NCI-H82 treated with DMSO at 0.1 percent for 48 hours (cell line): ENCODE measurements at regions not wholly inside any gene's neighbourhood (a gene's known extent, or its start where the extent isn't known, plus 50 kb on each side); places are given as distances from the start of the nearest gene placed in this dataset.

Experiments used
- DNase-seq: peaks from one replicate; lab custom pipeline; 2025; ENCODE audit not compliant: unreplicated experiment; lab: John Stamatoyannopoulos, UW

GRCh38 chr2:21676041-21676440 lies 552.3 kb downstream of the TDRD15 start:
- no peak for DNase-seq

GRCh38 chr2:21676676-21677075 lies 552.9 kb downstream of the TDRD15 start:
- no peak for DNase-seq

DNA sequence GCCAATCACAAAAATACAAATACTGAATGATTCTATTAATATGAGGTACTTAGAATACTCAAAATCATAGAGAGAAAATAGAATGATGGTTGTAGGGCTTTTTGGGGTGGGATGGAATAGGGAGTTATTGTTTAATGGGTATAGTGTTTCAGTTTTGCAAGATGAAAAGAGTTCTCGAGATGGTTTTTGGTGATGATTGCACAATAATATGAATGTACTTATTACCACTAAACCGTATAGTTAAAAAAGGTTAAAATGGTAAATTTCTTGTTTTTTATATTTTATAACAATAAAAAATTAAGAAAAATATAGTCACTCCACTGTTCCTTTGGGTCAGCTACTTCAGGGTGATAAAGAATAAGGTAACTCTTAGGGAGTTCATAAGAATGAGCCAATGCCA lies 560.1 kb downstream of the TDRD15 start:
- DNase-seq, result no peak

DNA sequence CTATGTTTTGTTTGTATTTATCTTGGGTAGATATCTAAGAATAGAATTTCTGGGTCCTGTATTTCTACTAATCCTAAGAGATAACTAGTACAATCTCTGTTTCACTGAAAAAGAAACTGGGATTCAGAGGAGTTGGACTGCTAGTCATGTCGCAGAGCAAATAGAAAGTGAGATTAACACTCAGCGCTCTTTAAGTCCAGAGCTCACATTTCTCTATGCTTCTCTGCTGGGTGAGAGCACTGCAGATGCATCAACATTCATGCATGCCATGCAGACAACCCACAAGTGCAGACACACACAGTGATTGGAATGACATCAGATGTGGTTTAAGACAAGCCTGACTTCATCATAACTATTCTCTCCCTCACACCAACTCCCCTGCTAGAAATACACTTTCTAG lies 563.8 kb downstream of the TDRD15 start:
- DNase-seq, result no peak

DNA sequence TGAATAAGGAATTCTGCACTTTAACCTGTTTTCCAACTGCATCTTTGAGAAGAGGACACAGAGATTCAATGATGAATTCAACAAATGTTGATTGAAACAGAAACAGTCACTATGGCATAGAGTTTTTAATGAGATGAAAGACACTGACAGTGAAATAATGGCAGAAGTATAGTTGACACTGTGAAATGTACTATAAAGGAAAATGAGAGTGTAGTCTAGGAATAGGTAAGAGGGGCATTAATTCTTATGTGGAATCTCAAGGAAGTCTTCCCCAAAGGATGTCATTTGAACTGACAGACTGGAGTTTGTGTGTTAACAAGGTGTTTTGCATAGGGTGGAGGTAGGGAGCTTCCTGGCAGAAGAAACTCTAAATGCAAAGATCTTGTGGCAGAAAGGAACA lies 566.2 kb downstream of the TDRD15 start:
- no peak for DNase-seq

- DNase-seq, result no peak
Measured at GRCh38 chr2:21693081-21693480, 569.3 kb downstream of the TDRD15 start.

DNA sequence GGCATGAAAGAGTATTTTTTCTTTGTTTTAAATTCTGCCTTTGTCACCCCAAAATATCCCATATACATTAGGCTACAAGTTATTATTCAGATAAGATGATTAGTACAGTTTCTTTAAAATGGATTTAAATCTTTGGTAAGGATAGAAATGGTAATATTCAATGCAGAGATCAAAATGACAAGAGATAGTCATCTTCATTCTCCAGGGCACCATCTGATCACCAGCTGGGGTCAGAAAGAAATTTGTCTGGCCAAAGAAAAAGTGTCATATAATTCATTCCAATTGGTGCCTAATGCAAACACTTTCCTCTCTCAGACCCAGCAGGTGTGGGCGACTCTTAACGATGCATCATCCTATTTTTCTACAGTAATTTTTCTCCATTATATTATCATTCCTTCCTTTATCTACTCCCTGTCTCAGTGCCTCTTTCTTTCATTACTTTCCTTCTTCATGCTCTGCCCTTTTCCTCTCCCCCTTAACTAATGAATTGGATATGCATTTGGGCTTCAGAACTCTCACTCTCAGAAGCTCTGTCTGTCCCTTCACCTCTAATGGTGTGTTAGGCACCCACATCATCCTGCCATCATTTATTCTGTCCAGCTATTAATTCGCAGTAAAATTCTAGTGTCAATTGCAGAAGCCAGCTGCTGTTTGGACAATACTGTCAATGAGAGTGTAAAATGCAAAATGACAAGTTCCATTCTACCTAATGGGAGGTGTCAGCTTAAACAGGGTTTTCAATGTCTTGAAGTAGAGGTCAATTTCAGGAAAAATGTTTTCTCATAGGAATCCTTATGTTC lies 570.5 kb downstream of the TDRD15 start:
- DNase-seq, result no peak

GRCh38 chr2:21696900-21697299 lies 573.1 kb downstream of the TDRD15 start:
- no peak for DNase-seq

DNA sequence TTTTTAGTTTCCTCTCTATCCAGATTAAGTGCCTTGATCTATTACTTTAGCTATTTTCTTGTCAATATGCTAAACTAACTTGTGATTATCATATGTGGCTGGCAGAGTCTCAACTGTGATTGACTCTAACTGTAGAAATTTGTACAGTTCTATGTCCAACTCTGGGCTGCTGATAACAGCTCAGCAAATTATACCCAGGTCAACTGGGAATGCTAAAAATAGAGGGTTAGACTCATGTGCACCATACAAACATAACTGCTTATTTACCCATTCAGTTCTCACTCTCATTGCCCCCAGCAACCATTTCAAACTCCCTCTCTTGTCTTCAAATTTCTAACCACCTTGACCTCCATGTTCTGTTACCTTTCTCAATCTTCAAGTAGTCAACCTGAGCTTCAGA lies 576.9 kb downstream of the TDRD15 start:
- DNase-seq, result no peak

GRCh38 chr2:21710031-21710430 lies 586.3 kb downstream of the TDRD15 start:
- no peak for DNase-seq

GRCh38 chr2:21710496-21710895 lies 586.7 kb downstream of the TDRD15 start:
- DNase-seq, result no peak

DNA sequence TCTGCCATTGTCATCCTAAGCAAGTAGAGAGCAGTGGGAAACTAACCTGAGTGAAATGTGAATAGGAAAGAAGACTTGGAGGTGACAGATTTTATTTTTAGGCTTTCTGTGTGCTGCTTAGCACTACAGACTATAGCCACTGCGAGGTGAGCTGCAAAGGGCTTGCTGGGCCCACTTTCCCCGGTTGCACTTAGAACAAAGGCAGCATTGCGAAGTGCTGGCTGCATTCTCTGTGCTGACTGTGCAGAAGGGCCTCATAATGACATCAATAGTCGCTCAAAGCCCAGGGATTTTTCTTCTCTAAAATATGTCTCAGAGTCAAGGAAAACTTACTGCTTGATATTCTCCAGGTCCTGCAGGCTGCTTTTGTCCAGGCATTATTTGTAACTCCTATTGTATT lies 592.1 kb downstream of the TDRD15 start:
- no peak for DNase-seq

DNA sequence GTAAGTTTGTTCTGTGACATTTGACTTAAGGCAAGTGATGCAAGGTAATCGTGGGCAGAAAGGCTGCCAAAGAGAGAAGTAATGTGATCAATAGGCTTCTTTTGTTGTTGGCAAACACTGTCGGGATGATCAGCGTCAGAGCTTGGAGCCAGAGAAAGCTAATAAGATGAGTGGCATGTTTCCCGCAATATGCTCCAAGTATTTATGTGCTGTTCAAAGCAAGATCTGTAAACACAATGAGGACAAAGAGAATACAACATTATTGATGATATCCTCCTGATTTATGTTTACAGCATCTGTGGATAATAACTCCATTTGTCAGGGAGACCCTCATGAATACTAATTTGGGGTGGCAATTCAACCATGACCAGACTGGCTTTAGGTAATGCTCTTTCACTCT lies 603.3 kb downstream of the TDRD15 start:
- DNase-seq, result no peak

DNA sequence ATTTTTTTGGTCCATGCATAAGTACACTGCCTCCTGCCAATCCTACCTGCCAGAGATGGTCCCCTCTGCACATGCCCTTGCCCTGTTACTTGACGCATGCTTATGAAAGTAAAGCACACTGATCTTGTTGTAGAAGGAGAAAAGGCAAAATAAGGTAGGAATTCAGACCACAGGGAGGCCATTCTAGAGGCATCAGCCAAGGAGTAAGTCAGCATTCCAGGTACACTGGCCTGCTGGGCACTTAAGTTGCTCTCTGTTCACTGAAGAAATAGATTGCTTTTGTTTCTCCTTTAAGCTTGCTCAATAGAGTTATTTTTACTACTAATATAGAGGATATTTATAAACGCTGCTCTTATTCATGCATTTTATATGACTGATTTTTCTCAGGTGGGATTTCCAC lies 604.4 kb downstream of the TDRD15 start:
- no peak for DNase-seq

GRCh38 chr2:21730141-21730540 lies 606.4 kb downstream of the TDRD15 start:
- DNase-seq, result no peak

GRCh38 chr2:21740484-21740883 lies 616.7 kb downstream of the TDRD15 start:
- no peak for DNase-seq

GRCh38 chr2:21746499-21746898 lies 622.7 kb downstream of the TDRD15 start:
- no peak for DNase-seq

GRCh38 chr2:21748501-21748900 lies 624.7 kb downstream of the TDRD15 start:
- no peak for DNase-seq

DNA sequence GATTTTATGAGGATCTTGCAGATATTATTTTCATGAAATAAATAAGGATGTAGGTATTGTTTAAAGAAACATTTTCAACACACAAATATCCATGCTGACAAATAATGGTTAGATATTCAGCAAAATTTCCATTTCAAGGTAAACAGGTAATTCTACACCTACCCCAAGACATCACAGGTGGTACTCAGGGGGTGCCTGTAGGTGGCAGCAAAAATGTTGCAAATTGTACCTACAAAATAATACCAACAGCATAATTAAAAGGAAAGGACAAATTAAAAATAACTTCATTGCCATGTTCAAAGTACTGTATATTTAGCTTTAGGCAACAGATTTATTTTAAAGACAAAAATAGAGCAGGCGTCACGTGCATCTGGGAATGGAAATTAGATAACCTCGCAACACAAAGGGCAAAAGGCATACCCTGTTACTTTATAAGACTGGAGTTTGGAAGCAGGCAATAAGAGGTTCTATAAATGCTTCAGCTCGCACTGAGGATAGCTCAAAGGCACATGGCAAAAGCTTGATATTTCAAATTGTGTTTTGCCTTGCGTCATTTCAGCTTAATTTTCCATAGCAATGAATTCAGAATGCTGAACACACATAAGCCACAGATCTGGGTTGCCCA lies 630.5 kb downstream of the TDRD15 start:
- DNase-seq, result no peak

GRCh38 chr2:21757805-21758430 lies 634.1 kb downstream of the TDRD15 start:
- DNase-seq, result no peak

DNA sequence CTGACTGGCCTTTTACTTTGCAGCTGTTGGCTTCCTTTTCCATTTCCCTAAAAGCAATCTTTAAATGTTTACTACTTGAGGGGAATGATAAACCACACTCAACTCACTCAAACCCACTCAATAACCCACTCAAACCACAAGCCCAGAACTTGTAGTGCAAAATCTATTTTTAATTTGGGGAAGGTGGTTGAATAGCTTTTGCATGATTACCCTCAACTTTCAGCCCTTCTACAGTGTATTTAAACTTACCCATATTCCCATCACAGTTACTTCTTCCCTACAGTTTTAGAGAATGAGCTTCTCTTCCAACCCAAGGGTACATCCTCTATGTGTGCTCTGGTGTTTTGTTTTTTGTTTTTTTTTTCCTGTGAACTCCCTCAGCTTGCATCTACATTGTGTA lies 636.1 kb downstream of the TDRD15 start:
- no peak for DNase-seq

DNA sequence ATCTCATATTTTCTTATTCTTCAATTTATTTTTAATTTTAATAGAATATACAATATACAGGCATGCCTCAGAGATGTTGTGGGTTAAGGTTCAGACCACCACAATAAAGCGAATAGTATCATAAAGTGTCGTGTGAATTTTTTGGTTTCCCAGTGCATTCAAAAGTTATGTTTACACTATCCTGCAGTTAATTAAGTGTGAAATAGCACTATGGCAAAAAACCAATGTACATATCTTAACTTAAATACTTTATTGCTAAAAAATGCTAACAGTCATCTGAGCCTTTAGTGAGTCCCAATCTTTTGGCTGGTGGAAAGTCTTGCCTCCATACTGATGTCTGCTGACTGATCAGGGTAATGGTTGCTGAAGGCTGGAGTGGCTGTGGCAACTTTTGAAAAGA lies 637.6 kb downstream of the TDRD15 start:
- DNase-seq, result no peak
